Body of pancreas (tissue), 4 donors: ENCODE measurements at regions not wholly inside any gene's neighbourhood (a gene's known extent, or its start where the extent isn't known, plus 50 kb on each side); places are given as distances from the start of the nearest gene placed in this dataset.

Source experiments
- POLR2A ChIP-seq, 3 donors: fragments of 450-650 bp; IDR thresholded peaks; one replicate each; pipeline ENCODE4 v1.6.1; 2016; ENCODE audit warnings: antibody characterized with exemption in 3 of 3, mild to moderate bottlenecking in 2 of 3
- TF ChIP-seq, protein P1 (sequence below), 7 experiments: fragments of 450-650 bp in 4 of 7; fragments of 200-600 bp in 3 of 7; sonication (generic) in 3 of 7; IDR thresholded peaks; one replicate each; pipeline ENCODE4 v1.5.1; 2016 to 2019; ENCODE audit warnings: antibody characterized with exemption in 7 of 7

DNA sequence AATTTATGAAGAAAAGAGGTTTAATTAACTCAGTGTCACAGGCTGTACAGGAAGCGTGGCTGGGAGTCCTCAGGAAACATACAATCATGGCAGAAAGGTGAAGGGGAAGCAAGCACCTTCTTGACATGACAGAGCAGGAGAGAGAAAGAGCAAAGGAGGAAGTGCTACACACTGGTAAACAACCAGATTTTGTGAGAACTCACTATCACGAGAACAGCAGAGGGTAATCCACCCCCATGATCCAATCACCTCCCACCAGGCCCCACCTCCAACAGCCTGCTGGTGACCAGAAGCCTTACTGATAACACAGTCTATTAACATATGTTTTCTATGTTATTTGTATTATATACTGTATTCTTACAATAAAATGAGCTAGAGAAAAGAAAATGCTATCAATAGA, 254.8 kb downstream of the PCDH10 start:
- TF ChIP-seq, protein P1, sequence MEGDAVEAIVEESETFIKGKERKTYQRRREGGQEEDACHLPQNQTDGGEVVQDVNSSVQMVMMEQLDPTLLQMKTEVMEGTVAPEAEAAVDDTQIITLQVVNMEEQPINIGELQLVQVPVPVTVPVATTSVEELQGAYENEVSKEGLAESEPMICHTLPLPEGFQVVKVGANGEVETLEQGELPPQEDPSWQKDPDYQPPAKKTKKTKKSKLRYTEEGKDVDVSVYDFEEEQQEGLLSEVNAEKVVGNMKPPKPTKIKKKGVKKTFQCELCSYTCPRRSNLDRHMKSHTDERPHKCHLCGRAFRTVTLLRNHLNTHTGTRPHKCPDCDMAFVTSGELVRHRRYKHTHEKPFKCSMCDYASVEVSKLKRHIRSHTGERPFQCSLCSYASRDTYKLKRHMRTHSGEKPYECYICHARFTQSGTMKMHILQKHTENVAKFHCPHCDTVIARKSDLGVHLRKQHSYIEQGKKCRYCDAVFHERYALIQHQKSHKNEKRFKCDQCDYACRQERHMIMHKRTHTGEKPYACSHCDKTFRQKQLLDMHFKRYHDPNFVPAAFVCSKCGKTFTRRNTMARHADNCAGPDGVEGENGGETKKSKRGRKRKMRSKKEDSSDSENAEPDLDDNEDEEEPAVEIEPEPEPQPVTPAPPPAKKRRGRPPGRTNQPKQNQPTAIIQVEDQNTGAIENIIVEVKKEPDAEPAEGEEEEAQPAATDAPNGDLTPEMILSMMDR (IDR thresholded peaks at IDR 0.05), result no peak
- TF ChIP-seq POLR2A (IDR thresholded peaks at IDR 0.05), result no peak
